OCI-M1 (cell line): ENCODE measurements at regions not wholly inside any gene's neighbourhood (a gene's known extent, or its start where the extent isn't known, plus 50 kb on each side); places are given as distances from the start of the nearest gene placed in this dataset.
"Not testable (repeated sequence)": the region's sequence is repeated elsewhere in the genome, so short reads cannot be mapped to it uniquely, and the experiment has no call there.

Source experiments
- DNase-seq: peaks from one replicate; lab custom pipeline; 2025; lab: John Stamatoyannopoulos, UW

GRCh38 chr7:149564340-149565095 is 66.9 kb upstream of the ZNF746 start:
- DNase-seq = no peak

DNA sequence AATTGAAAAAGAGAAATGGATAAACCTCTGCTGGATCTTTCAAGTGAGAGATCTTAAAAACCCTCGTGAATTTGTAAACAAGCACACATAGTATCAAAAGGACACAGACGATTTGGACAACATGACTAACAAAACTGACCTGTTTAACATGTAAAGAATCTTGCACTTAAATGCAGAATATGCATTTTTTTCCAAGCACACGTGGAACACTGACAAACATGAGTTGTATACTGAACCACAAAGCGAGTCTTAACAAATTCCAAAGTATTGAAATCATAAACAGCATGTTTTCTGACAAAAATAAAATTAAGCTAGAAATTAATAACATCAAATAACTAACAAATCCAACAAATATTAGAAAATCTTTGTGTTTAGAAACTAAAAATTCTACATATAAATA is 65.0 kb upstream of the ZNF746 start:
- no peak for DNase-seq

GRCh38 chr7:149561072-149561471 is 63.5 kb upstream of the ZNF746 start:
- DNase-seq = no peak

DNA sequence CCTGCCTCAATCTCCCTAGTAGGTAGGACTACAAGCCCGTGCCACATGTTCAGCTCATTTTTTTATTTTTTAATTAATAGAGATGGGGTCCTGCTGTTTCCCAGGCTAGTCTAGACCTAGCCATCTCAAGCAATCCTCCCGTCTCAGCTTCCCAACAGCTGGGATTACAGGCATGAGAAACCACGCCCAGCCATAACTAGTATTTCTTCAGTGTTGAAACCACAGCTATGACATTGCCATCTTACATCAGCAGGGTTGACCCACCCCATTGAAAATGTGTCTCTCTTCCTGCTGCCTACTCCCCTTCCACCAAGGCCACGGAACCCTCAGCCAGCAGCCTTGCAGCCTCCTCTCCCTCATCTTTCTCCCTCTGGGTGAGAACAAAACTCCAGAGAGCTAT is 62.1 kb upstream of the ZNF746 start:
- no peak for DNase-seq

GRCh38 chr7:149558149-149558861 is 60.7 kb upstream of the ZNF746 start:
- no peak for DNase-seq

DNA sequence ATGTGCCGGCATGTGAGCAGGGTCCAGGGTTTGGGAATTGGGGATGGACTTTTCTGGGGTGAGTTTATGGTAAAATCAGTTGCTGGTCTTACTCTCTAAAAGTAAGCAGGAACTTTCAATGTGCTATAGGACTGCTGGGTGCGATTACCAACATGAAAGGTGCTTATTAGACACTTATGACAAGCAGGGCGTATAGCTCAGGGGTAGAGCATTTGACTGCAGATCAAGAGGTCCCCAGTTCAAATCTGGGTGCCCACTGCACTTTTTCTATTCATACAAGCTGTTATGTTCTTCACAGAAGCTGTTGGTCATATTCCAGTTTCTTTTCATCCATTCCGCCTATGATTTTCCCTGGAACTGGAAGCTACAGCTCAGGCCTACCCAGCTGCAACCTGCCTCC is 58.9 kb upstream of the ZNF746 start:
- not testable (repeated sequence) for DNase-seq

DNA sequence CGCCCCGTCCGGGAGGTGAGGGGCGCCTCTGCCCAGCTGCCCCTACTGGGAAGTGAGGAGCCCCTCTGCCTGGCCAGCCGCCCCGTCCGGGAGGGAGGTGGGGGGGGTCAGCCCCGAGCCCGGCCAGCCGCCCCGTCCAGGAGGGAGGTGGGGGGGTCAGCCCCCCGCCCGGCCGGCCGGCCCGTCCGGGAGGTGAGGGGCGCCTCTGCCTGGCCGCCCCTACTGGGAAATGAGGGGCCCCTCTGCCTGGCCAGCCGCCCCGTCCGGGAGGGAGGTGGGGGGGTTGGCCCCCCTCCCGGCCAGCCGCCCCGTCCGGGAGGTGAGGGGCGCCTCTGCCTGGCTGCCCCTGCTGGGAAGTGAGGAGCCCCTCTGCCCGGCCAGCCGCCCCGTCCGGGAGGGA is 57.2 kb upstream of the ZNF746 start:
- not testable (repeated sequence) for DNase-seq

- DNase-seq = not testable (repeated sequence)
Measured at GRCh38 chr7:149553991-149554390, 56.4 kb upstream of the ZNF746 start.

DNA sequence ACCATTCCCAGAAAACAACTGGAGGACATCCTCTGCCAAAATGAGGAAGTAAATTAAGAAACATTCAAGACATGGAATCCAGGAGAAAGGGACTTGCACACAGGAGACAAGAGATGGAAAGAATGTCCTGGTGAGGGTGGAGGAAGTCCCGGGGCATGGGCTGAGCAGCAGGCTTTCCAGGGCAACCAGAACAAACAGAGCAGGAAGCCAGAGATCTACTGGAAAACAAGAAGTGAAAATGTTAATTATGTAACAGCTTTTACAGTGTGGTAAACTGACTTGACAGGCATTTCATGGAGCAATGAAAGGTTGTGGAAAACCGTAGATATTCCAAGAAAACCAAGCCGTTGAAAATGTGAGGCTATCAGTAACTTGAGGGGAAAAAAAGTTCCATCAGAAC is 55.2 kb upstream of the ZNF746 start:
- no peak for DNase-seq
